WERI-Rb-1 (cell line): ENCODE measurements at regions not wholly inside any gene's neighbourhood (a gene's known extent, or its start where the extent isn't known, plus 50 kb on each side); places are given as distances from the start of the nearest gene placed in this dataset.

ENCODE experiments used
- DNase-seq: peaks from one replicate; pipeline ENCODE4 v3.0.0-alpha.2; 2020
- H3K27ac ChIP-seq: fragments of 250-450 bp; sonication (Bioruptor Pico); 2 replicates; pipeline ENCODE4 v1.5.1; 2020; ENCODE audit warnings: mild to moderate bottlenecking, moderate library complexity
- H3K27me3 ChIP-seq: fragments of 250-450 bp; sonication (Bioruptor Pico); 2 replicates; pipeline ENCODE4 v1.5.1; 2021; ENCODE audit warnings: mild to moderate bottlenecking, low read depth, moderate library complexity; ENCODE audit not compliant: insufficient read depth, severe bottlenecking
- H3K36me3 ChIP-seq: fragments of 250-450 bp; sonication (Bioruptor Pico); 2 replicates; pipeline ENCODE4 v1.5.1; 2020; ENCODE audit warnings: mild to moderate bottlenecking, moderate library complexity
- H3K4me3 ChIP-seq: 2 replicates; pipeline ENCODE4 v1.5.1; 2011; ENCODE audit warnings: low read depth, mild to moderate bottlenecking, control low read depth, low read length
- H3K9me3 ChIP-seq: fragments of 250-450 bp; sonication (Bioruptor Pico); 2 replicates; pipeline ENCODE4 v1.5.1; 2021; ENCODE audit warnings: mild to moderate bottlenecking, moderate library complexity; ENCODE audit not compliant: severe bottlenecking
- CTCF ChIP-seq: IDR thresholded peaks from 2 replicates; pipeline ENCODE4 v1.5.1; 2011; ENCODE audit warnings: low read depth, mild to moderate bottlenecking, control low read depth, inconsistent platforms, low read length

GRCh38 chr9:108281696-108282095, 574.1 kb downstream of the ACTL7B start:
- no peak overlapping the region for H3K4me3 ChIP-seq
- no peak for TF ChIP-seq CTCF
- no peak for DNase-seq
- H3K27ac ChIP-seq = no peak overlapping the region
- H3K27me3 ChIP-seq = no peaks in the 10 kb centered on the region
- H3K9me3 ChIP-seq = no peaks in the 10 kb centered on the region
- H3K36me3 ChIP-seq = no peaks in the 10 kb centered on the region

- no peaks in the 10 kb centered on the region for H3K9me3 ChIP-seq
- H3K27me3 ChIP-seq = no peaks in the 10 kb centered on the region
- no peak overlapping the region for H3K27ac ChIP-seq
- no peak for TF ChIP-seq CTCF
- no peak for DNase-seq
- no peak overlapping the region for H3K4me3 ChIP-seq
- no peaks in the 10 kb centered on the region for H3K36me3 ChIP-seq
Measured at GRCh38 chr9:108278341-108278740, 577.4 kb downstream of the ACTL7B start.

GRCh38 chr9:108277216-108277615, 578.6 kb downstream of the ACTL7B start:
- DNase-seq = no peak
- H3K4me3 ChIP-seq = no peak overlapping the region
- H3K27ac ChIP-seq = no peak overlapping the region
- no peaks in the 10 kb centered on the region for H3K27me3 ChIP-seq
- no peaks in the 10 kb centered on the region for H3K36me3 ChIP-seq
- H3K9me3 ChIP-seq = no peaks in the 10 kb centered on the region
- TF ChIP-seq CTCF = no peak

GRCh38 chr9:108275906-108276305, 579.9 kb downstream of the ACTL7B start:
- no peaks in the 10 kb centered on the region for H3K36me3 ChIP-seq
- TF ChIP-seq CTCF = no peak
- no peak overlapping the region for H3K27ac ChIP-seq
- DNase-seq = no peak
- no peak overlapping the region for H3K4me3 ChIP-seq
- H3K9me3 ChIP-seq = no peaks in the 10 kb centered on the region
- H3K27me3 ChIP-seq = no peaks in the 10 kb centered on the region

- no peak for DNase-seq
- Histone ChIP-seq H3K9me3 (no peaks in the 10 kb centered on the region), H3K27me3 (no peaks in the 10 kb centered on the region), H3K27ac (no peak overlapping the region), H3K4me3 (no peak overlapping the region), H3K36me3 (no peaks in the 10 kb centered on the region)
- TF ChIP-seq CTCF = no peak
Measured at GRCh38 chr9:108274971-108275370, 580.8 kb downstream of the ACTL7B start.

GRCh38 chr9:108273988-108274387, 581.8 kb downstream of the ACTL7B start:
- Histone ChIP-seq H3K9me3 (no peaks in the 10 kb centered on the region), H3K27ac (no peak overlapping the region), H3K36me3 (no peaks in the 10 kb centered on the region), H3K4me3 (no peak overlapping the region), H3K27me3 (no peaks in the 10 kb centered on the region)
- TF ChIP-seq CTCF = no peak
- peak; percentile 18 for DNase-seq
